Prostate gland (tissue), 2 donors: ENCODE measurements at regions not wholly inside any gene's neighbourhood (a gene's known extent, or its start where the extent isn't known, plus 50 kb on each side); places are given as distances from the start of the nearest gene placed in this dataset.

ENCODE experiments used
- POLR2A ChIP-seq: fragments of 450-650 bp; IDR thresholded peaks from one replicate; pipeline ENCODE4 v1.6.1; 2016; ENCODE audit warnings: antibody characterized with exemption, mild to moderate bottlenecking
- TF ChIP-seq, protein P1 (sequence below), 4 experiments: fragments of 200-600 bp in 2 of 4; fragments of 450-650 bp in 2 of 4; sonication (generic) in 2 of 4; IDR thresholded peaks; 1 replicate in 3 of 4; 2 replicates in 1 of 4; pipeline ENCODE4 v1.5.1; 2016 to 2019; ENCODE audit warnings: antibody characterized with exemption in 4 of 4, mild to moderate bottlenecking in 2 of 4, moderate library complexity in 2 of 4

DNA sequence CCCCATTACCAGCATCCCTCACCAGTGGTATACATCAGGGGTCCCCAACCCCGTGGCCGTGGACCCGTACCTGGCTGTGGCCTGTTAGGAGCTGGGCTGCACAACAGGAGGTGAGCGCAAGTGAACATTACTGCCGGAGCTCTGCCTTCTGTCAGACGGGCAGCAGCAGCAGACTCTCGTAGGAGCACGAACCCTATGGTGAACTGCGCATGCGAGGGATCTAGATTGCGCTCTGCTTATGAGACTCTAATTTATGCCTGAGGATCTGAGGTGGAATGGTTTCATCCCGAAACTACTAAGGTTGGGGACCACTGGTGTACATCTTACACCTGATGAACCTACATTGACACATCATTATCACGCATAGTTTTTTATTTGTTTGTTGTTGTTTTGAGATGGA is 52.8 kb upstream of the DHX15 start:
- TF ChIP-seq, protein P1, sequence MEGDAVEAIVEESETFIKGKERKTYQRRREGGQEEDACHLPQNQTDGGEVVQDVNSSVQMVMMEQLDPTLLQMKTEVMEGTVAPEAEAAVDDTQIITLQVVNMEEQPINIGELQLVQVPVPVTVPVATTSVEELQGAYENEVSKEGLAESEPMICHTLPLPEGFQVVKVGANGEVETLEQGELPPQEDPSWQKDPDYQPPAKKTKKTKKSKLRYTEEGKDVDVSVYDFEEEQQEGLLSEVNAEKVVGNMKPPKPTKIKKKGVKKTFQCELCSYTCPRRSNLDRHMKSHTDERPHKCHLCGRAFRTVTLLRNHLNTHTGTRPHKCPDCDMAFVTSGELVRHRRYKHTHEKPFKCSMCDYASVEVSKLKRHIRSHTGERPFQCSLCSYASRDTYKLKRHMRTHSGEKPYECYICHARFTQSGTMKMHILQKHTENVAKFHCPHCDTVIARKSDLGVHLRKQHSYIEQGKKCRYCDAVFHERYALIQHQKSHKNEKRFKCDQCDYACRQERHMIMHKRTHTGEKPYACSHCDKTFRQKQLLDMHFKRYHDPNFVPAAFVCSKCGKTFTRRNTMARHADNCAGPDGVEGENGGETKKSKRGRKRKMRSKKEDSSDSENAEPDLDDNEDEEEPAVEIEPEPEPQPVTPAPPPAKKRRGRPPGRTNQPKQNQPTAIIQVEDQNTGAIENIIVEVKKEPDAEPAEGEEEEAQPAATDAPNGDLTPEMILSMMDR (IDR thresholded peaks at IDR 0.05), result no peak
- no peak for TF ChIP-seq POLR2A
